OCI-LY7 (cell line): ENCODE measurements at regions not wholly inside any gene's neighbourhood (a gene's known extent, or its start where the extent isn't known, plus 50 kb on each side); places are given as distances from the start of the nearest gene placed in this dataset.

ENCODE experiments used
- CTCF ChIP-seq: fragments of 200-600 bp; sonication (generic); conservative IDR thresholded peaks from 2 replicates; pipeline ENCODE4 v1.5.1; 2014; ENCODE audit warnings: mild to moderate bottlenecking, antibody characterized with exemption, low read length, moderate library complexity, mixed read lengths
- EZH2phosphoT487 ChIP-seq: fragments of 200-600 bp; sonication (generic); IDR thresholded peaks from 2 replicates; pipeline ENCODE4 v1.6.1; 2018; ENCODE audit warnings: low read depth, borderline replicate concordance, mild to moderate bottlenecking, mixed run types, antibody characterized with exemption, low read length, moderate library complexity, mixed read lengths

DNA sequence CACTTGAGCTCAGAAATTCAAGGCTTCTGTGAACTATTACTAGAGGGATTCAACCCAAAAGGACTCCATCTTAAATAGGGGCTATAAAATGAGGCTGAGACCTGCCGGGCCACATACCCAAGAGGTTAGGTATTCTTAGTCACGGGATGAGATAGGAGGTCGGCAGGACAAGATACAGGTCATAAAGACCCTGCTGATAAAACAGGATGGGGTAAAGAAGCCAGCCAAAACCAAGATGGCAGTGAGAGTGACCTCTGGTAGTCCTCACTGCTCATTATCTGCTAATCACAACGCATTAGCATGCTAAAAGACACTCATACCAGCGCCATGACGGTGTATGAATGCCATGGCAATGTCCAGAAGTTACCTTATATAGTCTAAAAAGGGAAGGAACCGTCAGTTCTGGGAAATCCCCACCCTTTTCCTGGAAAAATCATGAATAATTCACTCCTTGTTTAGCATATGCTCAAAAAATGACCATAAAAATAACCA lies 101.2 kb upstream of the TRIM24 start:
- TF ChIP-seq EZH2phosphoT487: no peak
- no peak for TF ChIP-seq CTCF
